GM18519 (cell line): ENCODE measurements at regions not wholly inside any gene's neighbourhood (a gene's known extent, or its start where the extent isn't known, plus 50 kb on each side); places are given as distances from the start of the nearest gene placed in this dataset.
"Not testable (repeated sequence)": the region's sequence is repeated elsewhere in the genome, so short reads cannot be mapped to it uniquely, and the experiment has no call there.

ENCODE experiments used
- ATAC-seq: cut with Tn5 transposase; IDR thresholded peaks from one replicate; pipeline ENCODE4 v1.9.1; 2021; ENCODE audit warnings: mild to moderate bottlenecking, moderate library complexity; ENCODE audit not compliant: unreplicated experiment, low FRiP score

- not testable (repeated sequence) for ATAC-seq
These were observed 59.8 kb upstream of the FAM72C start for GRCh38 chr1:144031550-144031949.

- peak; percentile 88 for ATAC-seq
These were observed 54.2 kb upstream of the FAM72C start for GRCh38 chr1:144026022-144026421.

DNA sequence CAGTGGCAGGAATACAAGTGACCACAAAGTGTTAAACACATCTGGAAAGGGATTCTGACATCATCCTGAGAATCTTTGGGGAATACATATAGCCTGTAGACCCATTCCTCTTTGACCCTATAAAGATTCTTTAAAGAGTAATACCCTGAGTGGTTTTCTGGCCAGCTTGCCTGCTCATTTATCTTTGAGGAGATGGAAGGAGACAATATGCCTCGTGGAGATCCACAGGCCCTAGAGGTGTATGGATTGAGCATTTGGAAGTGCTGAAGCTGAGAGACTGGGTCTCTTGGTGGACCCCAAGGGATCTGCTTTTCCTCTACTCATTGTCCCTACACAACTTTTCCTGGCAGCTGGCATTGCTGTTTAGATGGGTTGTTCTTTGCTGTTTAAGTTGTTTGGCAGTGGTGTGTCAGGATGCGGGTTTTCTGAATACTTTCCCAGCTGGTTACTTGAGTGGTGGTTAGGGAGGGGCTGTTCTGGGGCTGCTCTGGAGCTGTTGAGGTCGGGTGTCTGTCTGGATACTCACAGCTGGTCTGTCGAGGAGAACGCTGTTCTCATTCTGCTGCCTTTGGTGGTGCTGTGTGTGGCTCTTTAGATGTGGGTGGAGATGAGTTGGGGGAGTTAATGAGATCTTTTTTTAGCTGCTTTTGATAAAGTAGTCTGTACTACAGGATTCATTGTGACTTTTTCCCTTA lies 50.1 kb upstream of the FAM72C start:
- not testable (repeated sequence) for ATAC-seq
